ENCODE measurements at regions not wholly inside any gene's neighbourhood (a gene's known extent, or its start where the extent isn't known, plus 50 kb on each side); places are given as distances from the start of the nearest gene placed in this dataset.

DNA sequence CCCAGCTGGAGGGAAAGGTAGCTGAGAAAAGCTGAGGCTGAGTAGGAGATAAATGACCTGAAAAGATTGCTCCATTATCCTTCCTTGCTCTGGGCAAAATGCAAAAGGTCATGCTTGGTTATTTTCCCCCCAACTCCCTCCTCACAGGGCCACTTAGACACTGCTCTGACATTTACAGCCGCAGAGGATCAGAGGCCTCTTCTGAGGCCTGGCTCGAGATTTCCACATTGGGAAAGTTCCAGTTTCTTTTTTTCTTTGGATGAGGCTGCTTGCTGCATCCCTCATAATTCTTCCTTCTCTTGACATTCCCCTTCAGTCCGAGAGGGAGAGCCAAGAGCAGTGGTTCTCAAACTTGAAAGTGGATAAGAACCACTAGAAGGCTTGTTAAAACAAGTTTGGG is 60.1 kb upstream of the HSPA9 start:
- intact Hi-C loops (cut with DNase I), result loop anchor here (5.0 kb wide), 1 partner anchor 58 kb away; the partner anchor contains the start of gene HSPA9

DNA sequence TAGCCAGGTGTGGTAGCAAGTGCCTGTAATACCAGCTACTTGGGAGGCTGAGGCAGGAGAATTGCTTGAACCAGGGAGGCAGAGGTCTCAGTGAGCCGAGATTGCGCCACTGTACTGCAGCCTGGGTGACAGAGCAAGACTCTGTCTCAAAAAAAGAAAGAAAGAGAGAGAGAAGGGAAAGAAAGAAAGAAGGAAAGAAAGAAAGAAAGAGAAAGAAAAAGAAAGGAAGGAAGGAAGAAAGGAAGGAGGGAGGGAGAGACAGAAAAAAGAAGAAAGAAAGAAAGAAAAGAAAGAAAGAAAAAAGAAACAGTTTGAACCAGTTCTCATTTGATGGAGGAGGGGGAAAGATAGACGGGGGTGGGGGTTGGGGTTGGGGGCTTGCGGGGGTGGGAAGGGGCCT is 59.6 kb upstream of the HSPA9 start:
- DNase-seq (ENCODE audit: low spot score), result peak; percentile 22
- intact Hi-C loops (cut with DNase I), result loop anchor here (5.0 kb wide), 1 partner anchor 58 kb away; the partner anchor contains the start of gene HSPA9

More for the DNA sequence above, 60.1 kb upstream of the HSPA9 start:
- DNase-seq (ENCODE audit: low spot score), result no peak

DNA sequence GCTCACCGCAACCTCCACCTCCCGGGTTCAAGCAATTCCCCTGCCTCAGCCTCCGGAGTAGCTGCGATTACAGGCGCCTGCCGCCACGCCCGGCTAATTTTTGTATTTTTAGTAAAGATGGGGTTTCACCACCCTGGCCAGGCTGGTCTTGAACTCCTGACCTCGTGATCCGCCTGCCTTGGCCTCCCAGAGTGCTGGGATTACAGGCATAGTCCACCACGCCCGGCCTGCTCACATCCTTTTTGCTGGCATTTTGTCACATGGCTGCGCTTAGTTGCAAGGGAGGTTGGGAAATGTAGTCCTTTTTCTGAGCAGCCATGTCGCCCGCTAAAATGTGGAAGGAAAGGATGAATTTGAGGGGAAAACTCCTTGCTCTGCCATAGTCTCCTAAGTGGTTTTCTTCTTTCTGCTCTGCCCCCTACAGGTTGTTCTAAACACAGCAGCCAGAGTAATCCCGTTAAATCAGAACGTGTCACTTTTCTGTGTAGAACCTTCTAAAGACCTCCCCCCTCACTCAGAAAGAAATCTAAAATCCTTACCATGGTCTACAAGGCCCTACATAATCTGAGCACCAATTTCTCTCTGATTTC is 57.8 kb upstream of the HSPA9 start:
- peak; percentile 81 for DNase-seq (ENCODE audit: low spot score)
- intact Hi-C loops (cut with DNase I), result no loop called here

DNA sequence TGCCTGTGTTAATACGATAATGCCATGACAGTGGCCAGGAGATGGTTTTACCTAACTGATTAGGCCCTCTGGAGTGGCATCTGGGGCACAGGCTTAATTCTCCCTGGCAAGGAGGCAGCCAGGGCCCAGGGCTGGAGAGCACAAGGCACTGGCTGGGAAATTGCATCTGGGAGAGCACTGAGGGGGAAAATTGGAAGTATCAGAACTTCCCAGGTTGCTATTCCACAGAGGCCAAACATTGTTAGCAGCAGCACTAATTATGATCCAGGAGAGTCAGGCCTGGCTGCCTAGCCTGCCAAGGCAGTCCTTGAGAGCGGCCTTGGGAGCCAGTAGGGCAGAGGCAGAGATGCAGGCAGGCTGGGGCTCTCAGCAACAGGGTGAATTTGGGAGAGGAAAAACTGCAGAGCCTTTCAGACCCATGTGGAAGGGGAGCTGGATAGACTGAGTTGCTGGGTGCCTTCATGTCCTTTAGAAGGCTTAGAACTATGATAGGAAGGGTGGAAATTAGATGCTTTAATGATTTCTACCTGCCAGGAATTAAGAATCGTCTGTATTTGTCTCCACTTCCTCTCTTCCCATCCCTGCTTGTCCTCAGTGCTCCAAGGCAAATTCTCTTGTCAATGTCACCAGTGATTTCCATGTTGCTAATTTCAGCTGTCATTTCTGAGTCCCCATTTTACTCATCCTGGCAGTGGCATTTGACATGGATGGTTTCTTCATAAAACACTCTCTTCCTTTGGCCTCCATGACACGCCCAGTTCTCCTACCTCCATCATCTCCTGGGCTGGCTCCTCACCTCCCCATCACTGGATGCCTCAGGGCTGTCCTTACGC is 56.1 kb upstream of the HSPA9 start:
- peak; percentile 56 for DNase-seq (ENCODE audit: low spot score)
- intact Hi-C loops (cut with DNase I), result no loop called here

DNA sequence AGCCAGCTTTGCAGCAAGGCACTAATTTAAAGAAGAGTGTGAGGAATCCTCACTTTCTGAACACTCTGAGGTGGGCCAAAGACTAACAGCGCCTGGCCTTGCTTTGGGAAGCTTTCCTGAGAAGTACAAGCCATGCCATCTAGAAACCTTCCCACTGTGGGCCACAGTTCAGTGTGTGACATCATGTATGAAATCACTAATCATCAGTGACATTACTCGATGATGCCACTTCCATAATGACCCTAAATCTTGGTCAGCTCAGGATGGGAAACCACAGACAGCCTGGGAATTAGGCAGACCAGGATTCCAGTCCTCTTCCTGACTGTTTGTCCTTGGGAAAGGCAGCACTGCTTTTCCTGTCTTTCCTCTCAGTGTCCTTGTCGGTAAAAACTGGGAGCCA is 54.2 kb upstream of the HSPA9 start:
- DNase-seq (ENCODE audit: low spot score), result no peak
- intact Hi-C loops (cut with DNase I), result no loop called here

DNA sequence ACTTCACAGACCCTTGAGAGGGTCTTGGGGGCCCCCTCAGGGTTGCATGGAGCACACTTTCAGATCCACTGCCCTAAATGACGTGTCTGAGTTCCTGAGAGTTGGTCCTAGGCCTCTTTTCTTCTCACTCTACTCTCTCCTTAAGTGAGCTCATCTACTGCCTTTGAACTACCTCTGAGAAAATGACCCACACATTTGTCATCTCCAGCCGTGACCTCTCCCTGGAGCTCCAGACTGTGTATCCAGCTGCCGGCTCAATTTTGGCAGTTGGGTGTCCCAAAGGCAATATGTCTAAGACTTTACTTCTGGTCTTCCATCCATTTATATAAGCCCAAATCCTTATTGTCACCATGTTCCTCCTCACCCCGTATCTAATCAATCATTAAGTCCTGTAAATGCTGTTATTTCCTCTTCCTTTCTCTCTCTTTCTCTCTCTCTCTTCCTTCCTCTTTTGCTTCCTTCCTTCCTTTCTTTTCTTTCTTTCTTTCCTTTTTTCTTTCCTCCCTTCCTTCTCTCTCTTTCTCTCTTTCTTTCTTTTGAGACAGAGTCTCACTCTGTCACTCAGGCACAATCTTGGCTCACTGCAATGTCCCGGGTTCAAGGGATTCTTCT is 51.2 kb upstream of the HSPA9 start:
- peak; percentile 24 for DNase-seq (ENCODE audit: low spot score)
- intact Hi-C loops (cut with DNase I), result no loop called here

DNA sequence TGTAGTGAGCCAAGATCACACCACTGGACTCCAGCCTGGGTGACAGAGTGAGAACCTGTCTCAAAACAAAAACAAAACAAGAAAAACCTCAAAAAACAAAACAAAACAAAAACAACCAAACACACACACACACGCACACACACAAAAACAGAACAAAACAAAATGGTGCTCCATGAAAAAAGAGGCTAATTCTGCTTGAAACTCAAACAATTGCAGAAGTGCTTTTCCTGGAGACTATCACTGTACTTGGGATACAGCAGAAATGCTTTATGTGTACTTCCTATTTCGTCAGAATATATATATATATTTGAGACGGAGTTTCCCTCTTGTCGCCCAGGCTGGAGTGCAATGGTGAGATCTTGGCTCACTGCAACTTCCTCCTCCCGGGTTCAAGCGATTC is 49.9 kb upstream of the HSPA9 start:
- intact Hi-C loops (cut with DNase I), result no loop called here
- no peak for DNase-seq (ENCODE audit: low spot score)
